H1 (cell line): ENCODE measurements at regions not wholly inside any gene's neighbourhood (a gene's known extent, or its start where the extent isn't known, plus 50 kb on each side); places are given as distances from the start of the nearest gene placed in this dataset.

ENCODE experiments used
- NRF1 ChIP-seq: IDR thresholded peaks from 2 replicates; pipeline ENCODE4 v1.6.1; 2011; ENCODE audit warnings: mild to moderate bottlenecking, low read depth, low read length, improper control_type of control experiment

- no peak for TF ChIP-seq NRF1
- TF ChIP-seq, all 59 proteins: peak for 0
Measured at GRCh38 chr4:189786447-189786846, 154.2 kb upstream of the FRG1 start (continued).
